Smooth muscle cell of the brain vasculature (primary cell): ENCODE measurements at regions not wholly inside any gene's neighbourhood (a gene's known extent, or its start where the extent isn't known, plus 50 kb on each side); places are given as distances from the start of the nearest gene placed in this dataset.

Experiments used
- DNase-seq: peaks from one replicate; pipeline ENCODE4 v3.0.0-alpha.2; 2012; ENCODE audit warnings: low read depth, low spot score

- DNase-seq: no peak
These were observed 254.3 kb downstream of the SHQ1 start for GRCh38 chr3:72593881-72594397.

- DNase-seq: peak; percentile 23
These were observed 256.5 kb downstream of the SHQ1 start for GRCh38 chr3:72591522-72592421.

GRCh38 chr3:72590732-72591221, 257.5 kb downstream of the SHQ1 start:
- no peak for DNase-seq

- no peak for DNase-seq
These were observed 261.0 kb downstream of the SHQ1 start for GRCh38 chr3:72587282-72587681.

GRCh38 chr3:72586694-72587093, 261.6 kb downstream of the SHQ1 start:
- DNase-seq: no peak

GRCh38 chr3:72585966-72586365, 262.3 kb downstream of the SHQ1 start:
- DNase-seq: no peak

- no peak for DNase-seq
These were observed 264.0 kb downstream of the SHQ1 start for GRCh38 chr3:72584262-72584661.

GRCh38 chr3:72582963-72583362, 265.3 kb downstream of the SHQ1 start:
- DNase-seq: no peak

GRCh38 chr3:72582211-72582878, 265.9 kb downstream of the SHQ1 start:
- no peak for DNase-seq

- DNase-seq: no peak
These were observed 267.3 kb downstream of the SHQ1 start for GRCh38 chr3:72580900-72581299.

GRCh38 chr3:72580246-72580756, 267.9 kb downstream of the SHQ1 start:
- no peak for DNase-seq

GRCh38 chr3:72579581-72580245, 268.5 kb downstream of the SHQ1 start:
- DNase-seq: no peak

- DNase-seq: no peak
These were observed 269.1 kb downstream of the SHQ1 start for GRCh38 chr3:72579191-72579580.

GRCh38 chr3:72577190-72577589, 271.1 kb downstream of the SHQ1 start:
- DNase-seq: no peak

GRCh38 chr3:72576563-72576962, 271.7 kb downstream of the SHQ1 start:
- no peak for DNase-seq

GRCh38 chr3:72574144-72574543, 274.1 kb downstream of the SHQ1 start:
- no peak for DNase-seq

GRCh38 chr3:72573051-72573450, 275.2 kb downstream of the SHQ1 start:
- no peak for DNase-seq

GRCh38 chr3:72572489-72573007, 275.7 kb downstream of the SHQ1 start:
- DNase-seq: no peak

- no peak for DNase-seq
These were observed 276.6 kb downstream of the SHQ1 start for GRCh38 chr3:72571638-72572114.

- no peak for DNase-seq
These were observed 277.2 kb downstream of the SHQ1 start for GRCh38 chr3:72571052-72571451.

- DNase-seq: no peak
These were observed 278.3 kb downstream of the SHQ1 start for GRCh38 chr3:72569754-72570440.
